NCI-H1092 treated with DMSO at 0.1 percent for 48 hours (cell line): ENCODE measurements at regions not wholly inside any gene's neighbourhood (a gene's known extent, or its start where the extent isn't known, plus 50 kb on each side); places are given as distances from the start of the nearest gene placed in this dataset.
"Not testable (repeated sequence)": the region's sequence is repeated elsewhere in the genome, so short reads cannot be mapped to it uniquely, and the experiment has no call there.

ENCODE experiments used
- DNase-seq: peaks from one replicate; lab custom pipeline; 2025; lab: John Stamatoyannopoulos, UW

DNA sequence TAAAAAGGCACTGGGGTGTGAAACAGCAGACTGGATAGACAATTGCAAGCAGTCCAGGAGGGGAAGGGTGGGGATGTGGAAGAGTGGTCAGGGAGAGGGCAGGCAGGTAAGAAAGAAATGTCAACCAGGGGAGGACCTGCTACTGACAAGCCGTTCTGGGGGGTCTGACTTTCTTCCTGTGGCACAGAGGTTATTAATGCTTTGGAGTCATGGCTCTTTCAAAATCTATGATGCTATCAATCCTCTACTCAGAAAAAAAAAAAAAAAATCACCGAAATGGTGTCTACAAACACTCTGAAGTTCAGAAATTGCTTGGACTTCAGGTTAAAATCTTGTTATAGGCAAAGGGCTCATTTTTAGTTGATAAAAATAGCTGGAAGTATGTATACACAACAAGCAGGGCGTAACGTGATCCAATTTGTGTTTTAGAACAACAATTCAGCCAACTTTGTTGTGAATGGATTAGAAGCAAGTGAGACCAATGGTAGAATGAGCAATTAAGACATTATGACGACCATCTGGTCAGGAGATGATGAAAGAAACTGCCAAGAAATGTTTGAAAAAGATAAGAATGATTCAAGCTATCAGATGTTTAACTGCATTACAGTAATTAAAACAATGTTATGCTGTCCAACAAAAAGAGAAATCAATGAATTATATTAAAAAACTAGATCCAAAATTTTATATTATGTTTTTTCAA lies 255.2 kb downstream of the DEPDC1B start:
- DNase-seq, result no peak

DNA sequence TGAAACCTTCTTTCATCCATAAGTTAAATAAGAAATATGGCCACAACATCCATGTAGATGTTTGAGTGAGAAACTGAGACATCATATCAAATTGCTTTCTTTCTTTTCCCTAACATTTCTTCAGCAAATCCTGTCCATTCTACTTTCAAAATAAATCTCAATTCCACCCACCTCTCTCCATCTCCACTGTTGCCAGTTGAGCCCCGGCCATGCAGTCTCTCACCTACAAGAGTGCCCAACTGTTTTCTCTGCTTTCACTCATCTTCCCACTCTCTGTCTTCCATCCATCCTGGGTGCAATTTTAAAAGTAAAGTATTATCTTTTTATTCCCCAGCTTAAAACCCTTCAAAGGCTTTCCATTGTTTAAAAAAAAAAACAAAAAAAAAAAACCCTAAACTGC lies 260.4 kb downstream of the DEPDC1B start:
- no peak for DNase-seq

DNA sequence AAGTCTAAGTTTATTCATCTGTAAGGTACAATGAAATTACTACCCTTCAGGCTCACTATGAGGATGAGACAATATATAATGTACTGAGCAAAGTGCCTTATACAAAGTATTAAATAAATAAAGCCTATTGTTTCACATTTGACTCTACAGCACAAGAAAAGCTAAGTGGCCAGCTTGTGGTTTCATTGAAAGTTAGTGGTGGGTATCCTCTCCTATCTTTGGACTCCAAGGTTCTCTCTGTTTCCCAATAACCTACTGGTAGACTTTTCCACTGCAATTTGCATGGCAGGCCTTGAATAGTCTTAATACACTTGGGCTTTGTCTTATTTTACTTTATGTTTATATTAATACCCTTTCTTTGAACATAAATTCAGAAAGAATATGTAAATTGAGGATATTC lies 262.7 kb downstream of the DEPDC1B start:
- no peak for DNase-seq

GRCh38 chr5:60436518-60436917 lies 263.4 kb downstream of the DEPDC1B start:
- no peak for DNase-seq

- DNase-seq, result no peak
Observed at GRCh38 chr5:60435808-60436207, 264.2 kb downstream of the DEPDC1B start.

GRCh38 chr5:60426189-60426588 lies 273.8 kb downstream of the DEPDC1B start:
- DNase-seq, result not testable (repeated sequence)

DNA sequence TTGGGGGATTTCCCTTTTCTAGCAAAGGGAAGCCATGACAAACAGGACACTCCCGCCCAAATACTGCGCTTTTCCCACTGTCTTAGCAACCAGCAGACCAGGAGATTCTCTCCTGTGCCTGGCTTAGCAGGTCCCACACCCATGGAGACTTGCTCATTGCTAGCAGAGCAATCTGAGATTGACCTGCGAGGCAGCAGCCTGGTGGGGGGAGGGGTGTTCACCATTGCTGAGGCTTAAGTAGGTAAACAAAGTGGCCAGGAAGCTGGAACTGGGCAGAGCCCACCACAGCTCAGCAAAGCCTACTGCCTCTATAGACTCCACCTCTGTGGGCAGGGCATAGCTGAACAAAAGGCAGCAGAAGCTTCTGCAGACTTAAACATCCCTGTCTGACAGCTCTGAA lies 279.2 kb downstream of the DEPDC1B start:
- DNase-seq, result not testable (repeated sequence)

- DNase-seq, result no peak
Observed at GRCh38 chr5:60417500-60418181, 282.3 kb downstream of the DEPDC1B start.

DNA sequence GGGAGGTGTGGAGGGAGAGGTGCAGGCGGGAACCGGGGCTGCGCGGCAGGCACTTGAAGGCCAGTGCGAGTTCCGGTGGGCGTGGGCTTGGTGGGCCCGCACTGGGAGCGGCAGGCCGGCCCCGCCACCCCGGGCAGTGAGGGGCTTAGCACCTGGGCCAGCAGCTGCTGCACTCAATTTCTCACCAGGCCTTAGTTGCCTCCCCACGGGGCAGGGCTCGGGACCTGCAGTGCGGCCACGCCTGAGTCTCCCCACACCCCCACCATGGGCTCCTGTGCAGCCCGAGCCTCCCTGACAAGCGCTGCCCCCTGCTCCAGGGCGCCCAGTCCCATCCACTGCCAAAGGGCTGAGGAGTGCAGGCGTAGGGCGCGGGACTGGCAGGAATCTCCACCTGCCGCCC lies 284.5 kb downstream of the DEPDC1B start:
- DNase-seq, result no peak

- no peak for DNase-seq
Observed at GRCh38 chr5:60410427-60410826, 289.5 kb downstream of the DEPDC1B start.

DNA sequence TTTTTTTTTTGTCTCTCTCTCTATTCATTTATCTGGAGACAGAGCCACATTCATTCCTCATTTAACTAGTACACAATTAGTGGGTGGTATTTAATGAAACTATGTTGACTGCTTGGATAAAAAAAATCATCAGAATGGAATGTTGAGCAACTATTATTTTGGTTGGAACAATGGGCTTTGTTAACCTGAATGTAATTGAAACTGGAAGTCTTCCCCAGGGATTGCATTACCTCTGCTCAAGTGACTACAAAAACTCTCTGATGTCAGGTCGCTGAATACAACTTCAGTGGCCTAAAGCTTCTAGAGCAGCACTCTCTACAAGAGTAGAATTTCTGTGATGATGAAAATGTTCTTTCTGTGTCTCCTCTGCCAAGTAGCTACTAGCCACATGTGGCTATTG lies 295.8 kb downstream of the DEPDC1B start:
- no peak for DNase-seq

GRCh38 chr5:60403343-60404006 lies 296.5 kb downstream of the DEPDC1B start:
- DNase-seq, result no peak

DNA sequence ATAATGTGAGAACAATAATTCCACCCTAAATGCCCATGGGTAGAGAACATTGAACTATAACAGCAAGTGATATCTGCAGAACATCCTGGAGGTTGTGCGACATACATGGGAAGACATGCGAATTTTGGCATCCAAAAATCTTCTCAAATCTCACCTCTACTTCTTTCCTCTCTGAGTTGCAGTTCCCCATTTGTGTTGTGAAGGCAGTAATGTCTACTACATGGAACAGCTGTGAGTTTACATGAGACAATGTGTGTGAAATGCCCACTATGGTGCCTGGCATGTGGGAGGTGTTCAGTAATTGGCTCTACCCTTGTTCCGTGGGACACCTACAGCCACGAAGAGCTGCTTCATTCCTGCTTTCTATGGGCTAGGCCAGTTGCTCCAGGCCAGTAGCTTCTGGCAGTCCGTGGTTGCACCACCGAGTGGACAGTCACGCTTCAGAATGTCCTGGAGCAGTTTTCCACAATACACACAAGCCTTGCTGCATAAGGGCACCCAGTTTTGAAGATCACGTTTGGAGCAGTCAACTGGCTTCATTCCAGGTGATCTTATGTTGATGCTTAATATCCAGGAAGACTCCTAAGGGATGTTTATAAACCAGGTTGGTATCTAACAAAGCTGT lies 297.7 kb downstream of the DEPDC1B start:
- DNase-seq, result no peak

GRCh38 chr5:60401526-60401925 lies 298.4 kb downstream of the DEPDC1B start:
- DNase-seq, result no peak

- no peak for DNase-seq
Observed at GRCh38 chr5:60399507-60399906, 300.5 kb downstream of the DEPDC1B start.

DNA sequence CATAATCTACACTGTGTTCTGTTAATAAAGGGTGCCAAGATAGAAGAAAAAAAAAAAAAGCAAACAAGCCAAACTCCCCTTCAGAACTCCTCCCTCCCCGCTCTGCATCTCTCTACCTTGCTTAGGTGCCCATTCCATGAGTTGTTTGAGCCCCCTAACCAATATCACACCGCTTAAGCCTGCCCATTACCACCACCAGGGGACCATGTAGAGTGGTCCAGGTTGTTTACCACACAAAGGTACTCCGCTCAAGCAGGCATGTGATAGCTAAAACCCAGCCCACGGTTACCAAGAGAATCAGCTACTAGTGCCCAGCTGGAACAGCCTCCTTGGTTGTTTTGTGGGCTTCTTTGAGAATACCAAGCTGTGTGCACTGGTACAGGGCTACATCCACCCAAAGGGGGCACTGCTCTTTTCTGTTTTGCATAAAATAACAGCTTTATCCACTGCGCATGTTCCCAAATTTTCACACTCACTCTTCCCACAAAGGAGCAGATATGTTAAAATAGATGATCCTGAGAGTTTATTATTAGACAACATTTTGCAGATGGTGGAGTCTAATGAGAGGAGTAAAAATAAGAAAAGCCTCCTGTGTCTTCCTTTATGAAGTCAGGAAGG lies 304.1 kb downstream of the DEPDC1B start:
- DNase-seq, result no peak

GRCh38 chr5:60387051-60387440 lies 312.9 kb downstream of the DEPDC1B start:
- no peak for DNase-seq

- DNase-seq, result no peak
Observed at GRCh38 chr5:60386436-60387050, 313.4 kb downstream of the DEPDC1B start.

- DNase-seq, result no peak
Observed at GRCh38 chr5:60382716-60383115, 317.2 kb downstream of the DEPDC1B start.

DNA sequence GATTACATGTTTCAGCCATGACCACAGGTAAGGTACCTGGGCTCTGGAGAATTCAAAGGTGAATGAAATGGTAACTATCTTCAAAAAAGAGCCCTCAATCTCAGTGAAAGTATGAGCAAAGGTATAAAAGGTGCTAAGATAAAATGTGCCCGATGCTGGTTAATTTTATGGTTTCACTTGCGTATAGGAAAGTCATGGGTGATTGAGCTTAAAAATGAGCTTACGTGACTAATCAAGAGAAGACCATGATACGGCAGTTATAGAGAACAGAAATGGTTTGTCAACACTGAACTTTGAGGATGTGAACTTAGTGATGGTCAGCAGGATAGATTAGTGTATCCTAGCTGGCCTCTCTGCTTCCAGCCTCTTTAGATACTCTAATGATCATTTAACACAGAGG lies 320.1 kb downstream of the DEPDC1B start:
- no peak for DNase-seq

- DNase-seq, result no peak
Observed at GRCh38 chr5:60377826-60378225, 322.1 kb downstream of the DEPDC1B start.

- DNase-seq, result no peak
Observed at GRCh38 chr5:60376860-60377259, 323.1 kb downstream of the DEPDC1B start.
